OCI-LY7 (cell line): ENCODE measurements at regions not wholly inside any gene's neighbourhood (a gene's known extent, or its start where the extent isn't known, plus 50 kb on each side); places are given as distances from the start of the nearest gene placed in this dataset.

Experiments
- BruUV-seq: library from RNA; stranded (reverse); fragments of 400-500 nt; replicated peaks from 2 replicates; lab custom pipeline; 2021; lab: Mats Ljungman, UMichigan
- CTCF ChIA-PET: fragments of 300-600 bp; sonication (Branson Sonifier 250); formaldehyde crosslinking; loops from one replicate; lab custom pipeline; 2022; ENCODE audit warnings: antibody characterized with exemption; ENCODE audit not compliant: unreplicated experiment; lab: Charles Lee
- POLR2A ChIA-PET: fragments of 300-600 bp; sonication (Branson Sonifier 250); formaldehyde crosslinking; loops from one replicate; lab custom pipeline; 2022; ENCODE audit warnings: antibody characterized with exemption; lab: Charles Lee
- DNase-seq: peaks from one replicate; pipeline ENCODE4 v3.0.0-alpha.2; 2015; ENCODE audit warnings: low spot score
- H2AFZ ChIP-seq: fragments of 200-600 bp; sonication (generic), shearing (Covaris generic); 2 replicates; pipeline ENCODE4 v1.6.1; 2014; ENCODE audit warnings: mild to moderate bottlenecking, antibody characterized with exemption, low read length, moderate library complexity
- H3K27ac ChIP-seq: fragments of 200-600 bp; sonication (generic); 2 replicates; pipeline ENCODE4 v1.5.1; 2014; ENCODE audit warnings: mixed run types, low read depth, mild to moderate bottlenecking, moderate library complexity, low read length, inconsistent platforms; ENCODE audit not compliant: poor library complexity, severe bottlenecking
- H3K36me3 ChIP-seq: fragments of 200-600 bp; sonication (generic); 2 replicates; pipeline ENCODE4 v1.6.1; 2014; ENCODE audit warnings: mild to moderate bottlenecking, antibody characterized with exemption, low read length, moderate library complexity, mixed read lengths; ENCODE audit not compliant: insufficient read depth
- H3K4me1 ChIP-seq: fragments of 200-600 bp; sonication (generic); 2 replicates; pipeline ENCODE4 v1.5.1; 2014; ENCODE audit warnings: mild to moderate bottlenecking, low read length; ENCODE audit not compliant: insufficient read depth, poor library complexity, severe bottlenecking
- H3K4me2 ChIP-seq: fragments of 200-600 bp; sonication (generic); 2 replicates; pipeline ENCODE4 v1.6.1; 2014; ENCODE audit warnings: mild to moderate bottlenecking, low read length
- H3K4me3 ChIP-seq: fragments of 200-600 bp; sonication (generic); 2 replicates; pipeline ENCODE4 v1.5.1; 2014; ENCODE audit warnings: mild to moderate bottlenecking, low read depth, low read length; ENCODE audit not compliant: poor library complexity, severe bottlenecking
- H3K79me2 ChIP-seq: fragments of 200-600 bp; sonication (generic); 2 replicates; pipeline ENCODE4 v1.6.1; 2016; ENCODE audit warnings: low read depth, mild to moderate bottlenecking, low read length, moderate library complexity, mixed read lengths; ENCODE audit not compliant: insufficient read depth
- H3K9me2 ChIP-seq: fragments of 200-600 bp; sonication (generic); 2 replicates; pipeline ENCODE4 v1.6.1; 2016; ENCODE audit warnings: mild to moderate bottlenecking, low read length, mixed read lengths; ENCODE audit not compliant: insufficient read depth
- H3K9me3 ChIP-seq: fragments of 200-600 bp; sonication (generic); 2 replicates; pipeline ENCODE4 v1.6.1; 2014; ENCODE audit warnings: mild to moderate bottlenecking, mixed run types, low read length, mixed read lengths
- H4K20me1 ChIP-seq: fragments of 200-600 bp; sonication (generic); 2 replicates; pipeline ENCODE4 v1.6.1; 2014; ENCODE audit warnings: mild to moderate bottlenecking, antibody characterized with exemption, low read length, moderate library complexity, mixed read lengths; ENCODE audit not compliant: insufficient read depth
- CTCF ChIP-seq: fragments of 200-600 bp; sonication (generic); conservative IDR thresholded peaks from 2 replicates; pipeline ENCODE4 v1.5.1; 2014; ENCODE audit warnings: mild to moderate bottlenecking, antibody characterized with exemption, low read length, moderate library complexity, mixed read lengths
- EZH2phosphoT487 ChIP-seq: fragments of 200-600 bp; sonication (generic); IDR thresholded peaks from 2 replicates; pipeline ENCODE4 v1.6.1; 2018; ENCODE audit warnings: low read depth, borderline replicate concordance, mild to moderate bottlenecking, mixed run types, antibody characterized with exemption, low read length, moderate library complexity, mixed read lengths
- intact Hi-C: fragments of 100-400 bp; cut with micrococcal nuclease; formaldehyde crosslinking; loops from one replicate; pipeline ENCODE4 v1.10.0; 2022; ENCODE audit not compliant: unreplicated experiment

DNA sequence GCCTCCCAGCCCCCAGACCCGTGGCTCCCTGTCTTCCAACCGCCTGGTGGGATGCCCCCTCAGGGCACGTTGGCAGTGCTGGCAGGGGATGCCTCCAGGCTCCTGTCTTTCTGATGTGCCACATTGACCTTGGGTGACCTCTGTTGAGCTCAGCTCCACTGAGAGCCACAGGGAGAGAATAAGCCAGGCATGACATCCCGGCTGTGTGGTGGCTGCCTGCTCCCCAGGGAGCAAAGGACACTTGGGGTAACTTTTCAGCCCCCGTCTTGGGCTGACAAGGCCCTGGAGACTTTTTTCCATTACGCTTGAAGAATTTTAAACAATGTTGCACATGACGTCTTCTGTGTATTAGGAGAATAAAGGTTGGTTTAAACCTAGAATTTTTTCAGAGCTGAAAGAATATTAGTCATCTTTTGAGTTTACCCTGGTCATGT is 246.0 kb downstream of the TSN start:
- Histone ChIP-seq H4K20me1 (no peaks in the 10 kb centered on the region), H3K36me3 (no peaks in the 10 kb centered on the region), H2AFZ (no peak overlapping the region), H3K9me3 (no peaks in the 10 kb centered on the region), H3K9me2 (no peaks in the 10 kb centered on the region), H3K4me3 (no peak overlapping the region), H3K4me2 (no peak overlapping the region), H3K27ac (no peak overlapping the region), H3K79me2 (no peaks in the 10 kb centered on the region), H3K4me1 (no peaks in the 10 kb centered on the region)
- no peak for DNase-seq
- POLR2A ChIA-PET = no interaction called here
- TF ChIP-seq EZH2phosphoT487 (no peak), CTCF (no peak)
- CTCF ChIA-PET = no interaction called here
- BruUV-seq = no TSS peak
- intact Hi-C loops = no loop called here

GRCh38 chr2:122003196-122003940 is 247.9 kb downstream of the TSN start:
- H3K27ac ChIP-seq = no peak overlapping the region
- H3K4me3 ChIP-seq = no peak overlapping the region
- H3K4me2 ChIP-seq = no peak overlapping the region
- H4K20me1 ChIP-seq = no peaks in the 10 kb centered on the region
- ChIA-PET POLR2A (no interaction called here), CTCF (no interaction called here)
- no peaks in the 10 kb centered on the region for H3K9me3 ChIP-seq
- no peaks in the 10 kb centered on the region for H3K9me2 ChIP-seq
- H3K4me1 ChIP-seq = no peaks in the 10 kb centered on the region
- no peaks in the 10 kb centered on the region for H3K79me2 ChIP-seq
- no peak for DNase-seq
- no peaks in the 10 kb centered on the region for H3K36me3 ChIP-seq
- TF ChIP-seq EZH2phosphoT487 (no peak), CTCF (no peak)
- intact Hi-C loops = no loop called here
- no TSS peak for BruUV-seq
- H2AFZ ChIP-seq = no peak overlapping the region

DNA sequence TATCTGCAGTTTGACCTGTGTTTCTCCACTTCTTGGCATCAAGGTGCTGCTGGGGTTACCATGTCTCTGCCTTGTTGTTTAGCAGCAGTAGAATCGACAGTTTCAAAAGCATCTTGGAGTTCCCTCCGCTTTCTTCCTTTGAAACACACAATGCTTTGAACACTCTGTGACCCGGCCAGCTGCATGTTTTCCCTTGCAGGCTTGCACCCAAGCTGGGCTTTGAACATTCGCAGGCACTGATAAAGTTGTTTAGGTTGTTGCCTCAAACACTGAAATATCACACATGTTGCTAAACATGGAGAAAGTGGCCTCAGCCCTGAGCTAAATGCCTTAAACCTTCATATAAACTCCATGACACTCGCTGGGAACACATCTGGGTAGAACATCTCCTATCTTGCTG is 251.7 kb downstream of the TSN start:
- Histone ChIP-seq H3K4me3 (no peak overlapping the region), H3K9me2 (no peaks in the 10 kb centered on the region), H3K27ac (no peak overlapping the region), H3K4me2 (no peak overlapping the region), H3K79me2 (no peaks in the 10 kb centered on the region), H4K20me1 (no peaks in the 10 kb centered on the region), H3K4me1 (no peaks in the 10 kb centered on the region), H3K9me3 (no peaks in the 10 kb centered on the region), H2AFZ (no peak overlapping the region), H3K36me3 (no peaks in the 10 kb centered on the region)
- ChIA-PET POLR2A (no interaction called here), CTCF (no interaction called here)
- no peak for DNase-seq
- intact Hi-C loops = no loop called here
- BruUV-seq = no TSS peak
- TF ChIP-seq CTCF (no peak), EZH2phosphoT487 (no peak)
